ENCODE measurements at regions not wholly inside any gene's neighbourhood (a gene's known extent, or its start where the extent isn't known, plus 50 kb on each side); places are given as distances from the start of the nearest gene placed in this dataset.
A peak's percentile ranks its signal among the peaks of the same experiment; 100 is the strongest.

DNA sequence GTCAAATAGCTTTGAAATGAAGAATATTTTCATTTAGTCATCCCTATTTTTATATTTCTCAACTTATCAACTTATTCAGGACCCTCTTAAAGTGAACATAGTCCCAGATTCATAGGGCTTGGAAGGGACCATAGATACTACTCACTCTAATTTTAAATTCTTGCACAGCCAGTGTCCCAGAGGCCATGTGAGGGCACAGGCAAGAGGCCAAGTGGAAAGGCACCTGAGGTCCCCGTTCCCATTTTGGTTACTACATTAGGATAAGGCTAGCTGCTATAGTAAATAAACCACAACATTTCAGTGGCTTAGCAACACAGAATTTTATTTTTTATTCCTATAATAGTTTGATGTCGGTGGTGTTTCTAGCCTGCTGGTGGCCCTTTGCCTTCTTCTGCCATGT is 227.8 kb downstream of the SPTSSA start:
- TF ChIP-seq, protein P1, sequence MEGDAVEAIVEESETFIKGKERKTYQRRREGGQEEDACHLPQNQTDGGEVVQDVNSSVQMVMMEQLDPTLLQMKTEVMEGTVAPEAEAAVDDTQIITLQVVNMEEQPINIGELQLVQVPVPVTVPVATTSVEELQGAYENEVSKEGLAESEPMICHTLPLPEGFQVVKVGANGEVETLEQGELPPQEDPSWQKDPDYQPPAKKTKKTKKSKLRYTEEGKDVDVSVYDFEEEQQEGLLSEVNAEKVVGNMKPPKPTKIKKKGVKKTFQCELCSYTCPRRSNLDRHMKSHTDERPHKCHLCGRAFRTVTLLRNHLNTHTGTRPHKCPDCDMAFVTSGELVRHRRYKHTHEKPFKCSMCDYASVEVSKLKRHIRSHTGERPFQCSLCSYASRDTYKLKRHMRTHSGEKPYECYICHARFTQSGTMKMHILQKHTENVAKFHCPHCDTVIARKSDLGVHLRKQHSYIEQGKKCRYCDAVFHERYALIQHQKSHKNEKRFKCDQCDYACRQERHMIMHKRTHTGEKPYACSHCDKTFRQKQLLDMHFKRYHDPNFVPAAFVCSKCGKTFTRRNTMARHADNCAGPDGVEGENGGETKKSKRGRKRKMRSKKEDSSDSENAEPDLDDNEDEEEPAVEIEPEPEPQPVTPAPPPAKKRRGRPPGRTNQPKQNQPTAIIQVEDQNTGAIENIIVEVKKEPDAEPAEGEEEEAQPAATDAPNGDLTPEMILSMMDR (IDR thresholded peaks at IDR 0.05; ENCODE audit: low read depth, low read length, missing control alignments) = no peak
- no peak for DNase-seq (ENCODE audit: extremely low read depth, low read depth)

DNA sequence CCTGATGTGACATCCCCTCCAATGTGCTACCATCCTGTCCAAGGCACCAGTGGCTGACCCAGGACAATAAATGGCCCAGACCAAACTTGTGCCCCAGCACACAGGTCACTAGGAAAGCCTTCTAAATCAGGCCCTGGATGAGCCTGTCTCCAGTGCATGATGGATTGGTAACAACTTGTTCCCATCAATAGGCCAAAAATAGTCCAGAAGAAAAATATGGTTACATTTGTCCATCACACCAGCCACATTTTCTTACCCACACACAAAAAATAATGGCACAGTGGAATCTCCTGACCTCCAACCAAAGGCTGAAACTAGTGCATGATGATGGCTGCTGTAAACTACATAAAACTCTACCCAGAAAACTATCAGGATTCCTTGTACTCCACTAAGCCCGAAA is 228.4 kb downstream of the SPTSSA start:
- TF ChIP-seq, protein P1 (IDR thresholded peaks at IDR 0.05; ENCODE audit: low read depth, low read length, missing control alignments) = no peak
- DNase-seq (ENCODE audit: extremely low read depth, low read depth) = no peak
- no peak overlapping the region for H3K4me3 ChIP-seq (replicated peaks; ENCODE audit: low read depth, low read length)

More for the DNA sequence above, 227.8 kb downstream of the SPTSSA start:
- no peak overlapping the region for H3K4me3 ChIP-seq (replicated peaks; ENCODE audit: low read depth, low read length)

DNA sequence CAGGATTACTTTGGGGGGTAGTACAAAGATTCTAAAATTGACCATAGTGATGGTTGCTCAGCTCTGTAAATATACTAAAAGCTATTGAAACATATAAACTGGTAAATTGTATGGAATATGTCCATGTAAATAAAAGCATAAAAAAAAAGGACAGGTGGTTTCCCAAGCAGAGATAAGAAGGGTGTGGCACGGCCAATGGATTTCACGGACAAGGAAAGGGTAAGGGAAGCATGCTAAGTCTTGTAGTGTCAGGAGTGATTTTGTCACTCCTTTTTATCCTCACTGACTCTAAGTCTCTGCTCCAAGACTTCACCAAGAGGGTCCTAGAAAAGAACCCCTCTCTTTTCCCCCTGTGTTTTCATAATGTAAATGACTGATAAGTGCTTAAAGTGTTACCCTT is 229.2 kb downstream of the SPTSSA start:
- TF ChIP-seq, protein P1 (IDR thresholded peaks at IDR 0.05; ENCODE audit: low read depth, low read length, missing control alignments) = no peak
- no peak overlapping the region for H3K4me3 ChIP-seq (replicated peaks; ENCODE audit: low read depth, low read length)
- DNase-seq (ENCODE audit: extremely low read depth, low read depth) = no peak

DNA sequence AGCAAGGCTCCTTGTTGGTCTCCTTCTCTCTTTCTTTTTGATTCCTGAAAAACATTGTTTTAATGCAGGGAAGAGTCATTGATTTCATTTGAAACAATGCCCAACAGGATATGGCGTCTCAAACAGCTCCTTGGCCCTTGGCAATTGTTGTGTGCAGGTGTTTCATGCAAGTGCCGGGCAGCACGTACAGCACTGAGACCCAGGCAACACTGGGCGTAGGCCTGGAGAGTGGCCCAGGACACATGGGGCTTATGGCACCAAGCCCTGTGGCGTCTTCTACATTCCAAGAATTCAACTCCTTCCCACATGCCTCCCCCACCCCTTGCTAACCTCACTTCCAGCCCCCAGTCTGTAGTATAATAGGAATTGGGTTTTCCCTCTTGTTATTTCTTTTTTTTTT is 230.4 kb downstream of the SPTSSA start:
- DNase-seq (ENCODE audit: extremely low read depth, low read depth) = no peak
- no peak overlapping the region for H3K4me3 ChIP-seq (replicated peaks; ENCODE audit: low read depth, low read length)
- TF ChIP-seq, protein P1 (IDR thresholded peaks at IDR 0.05; ENCODE audit: low read depth, low read length, missing control alignments) = no peak

DNA sequence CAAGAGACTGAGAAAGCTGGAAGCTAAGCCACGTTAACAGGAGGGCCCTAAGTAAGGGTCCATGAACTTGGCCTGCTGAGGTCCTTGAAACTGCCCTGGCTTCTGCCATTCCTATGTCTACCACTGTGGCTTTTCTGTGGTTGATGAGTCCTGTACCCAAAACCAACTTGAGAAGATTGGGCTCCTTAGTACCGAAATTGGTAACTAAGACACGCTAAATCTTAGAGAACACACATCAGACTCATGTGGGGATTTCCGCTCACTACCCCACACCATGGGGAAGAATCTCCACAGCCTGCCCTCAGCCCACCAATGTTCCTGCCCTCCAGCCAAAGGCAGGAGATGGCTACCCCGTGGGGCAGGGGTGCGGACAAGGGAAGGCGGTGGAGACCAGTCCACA is 232.9 kb downstream of the SPTSSA start:
- DNase-seq (ENCODE audit: extremely low read depth, low read depth) = no peak
- TF ChIP-seq, protein P1 (IDR thresholded peaks at IDR 0.05; ENCODE audit: low read depth, low read length, missing control alignments) = no peak
- H3K4me3 ChIP-seq (replicated peaks; ENCODE audit: low read depth, low read length) = no peak overlapping the region

DNA sequence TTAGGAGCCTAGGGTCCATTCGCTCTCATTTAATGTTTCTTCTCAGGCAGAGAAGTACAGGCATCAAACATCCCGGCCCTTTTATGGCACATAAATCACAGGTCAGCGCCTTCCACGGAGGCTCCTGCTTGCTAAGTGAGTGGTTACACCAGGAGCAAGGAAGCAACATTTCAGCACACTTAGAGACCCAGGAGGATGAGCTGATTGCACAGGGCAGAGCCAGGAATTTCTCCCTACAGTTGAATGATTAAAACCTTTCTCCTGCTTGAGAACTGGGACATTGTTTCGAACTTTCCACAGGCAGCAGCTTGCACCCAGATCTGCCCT is 233.4 kb downstream of the SPTSSA start:
- H3K4me3 ChIP-seq (replicated peaks; ENCODE audit: low read depth, low read length) = no peak overlapping the region
- DNase-seq (ENCODE audit: extremely low read depth, low read depth) = no peak
- TF ChIP-seq, protein P1 (IDR thresholded peaks at IDR 0.05; ENCODE audit: low read depth, low read length, missing control alignments) = no peak

DNA sequence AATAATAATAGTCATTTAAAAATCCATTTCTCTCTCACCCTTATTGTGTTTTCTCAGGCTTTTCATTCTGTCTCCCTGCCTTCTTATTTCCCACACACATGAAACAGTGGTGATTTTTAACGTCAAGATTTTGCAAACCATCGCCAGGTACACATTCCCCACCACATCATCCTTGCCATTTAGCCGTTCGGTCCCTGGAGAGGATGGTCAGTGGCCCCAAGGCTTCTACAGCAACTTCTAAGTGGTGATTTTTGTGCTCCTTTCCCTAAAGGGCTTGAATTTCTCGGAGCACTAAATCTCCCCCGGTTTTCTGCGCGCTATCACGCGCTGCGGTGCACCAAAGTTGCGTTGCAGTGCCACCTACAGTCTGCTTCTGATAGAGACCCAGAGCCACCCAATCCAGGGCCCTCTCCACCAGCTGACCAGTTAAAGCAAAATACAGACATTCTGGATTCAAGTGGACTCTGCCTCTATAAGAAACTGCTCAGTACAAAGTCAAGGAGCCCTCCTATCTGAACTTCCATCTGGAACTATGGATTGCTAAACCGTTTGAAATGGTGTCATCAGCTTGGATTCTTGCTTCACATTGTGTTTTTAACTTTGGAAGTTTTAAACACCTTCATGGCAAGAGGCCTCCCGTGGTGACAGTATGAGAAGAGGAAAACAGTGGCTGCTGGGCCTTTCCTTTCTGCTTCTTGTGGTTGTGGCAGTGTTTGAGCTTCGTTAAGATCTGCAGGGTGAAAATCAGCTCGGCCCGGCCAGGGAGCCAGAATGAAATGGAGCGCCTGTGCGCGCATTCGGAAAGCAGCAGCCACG is 234.0 kb downstream of the SPTSSA start:
- no peak overlapping the region for H3K4me3 ChIP-seq (replicated peaks; ENCODE audit: low read depth, low read length)
- peak; percentile 52 for DNase-seq (ENCODE audit: extremely low read depth, low read depth)

More for the DNA sequence above, 234.0 kb downstream of the SPTSSA start:
- TF ChIP-seq, protein P1 (IDR thresholded peaks at IDR 0.05; ENCODE audit: low read depth, low read length, missing control alignments) = peak; percentile 88
